WTC11 (cell line): ENCODE measurements at regions not wholly inside any gene's neighbourhood (a gene's known extent, or its start where the extent isn't known, plus 50 kb on each side); places are given as distances from the start of the nearest gene placed in this dataset.

Experiments used
- ATAC-seq: fragments of 200-7000 bp; cut with Tn5 transposase; 2 replicates; pipeline ENCODE4 v1.10.0; 2021; ENCODE audit warnings: mild to moderate bottlenecking, moderate library complexity
- CTCF ChIA-PET: fragments of 300-600 bp; sonication (Branson Sonifier 250); formaldehyde crosslinking; loops from one replicate; lab custom pipeline; 2021; ENCODE audit warnings: antibody characterized with exemption; lab: Charles Lee
- POLR2A ChIA-PET: fragments of 350-600 bp; sonication (Branson Sonifier 250); formaldehyde crosslinking; loops from one replicate; lab custom pipeline; 2021; ENCODE audit warnings: antibody characterized with exemption; lab: Charles Lee
- DNase-seq: peaks from one replicate; pipeline ENCODE4 v3.0.0; 2021; ENCODE audit warnings: low spot score
- H3K27ac Mint-ChIP-seq: 2 replicates; pipeline ENCODE4 v1.8.0; 2021; ENCODE audit warnings: mixed read lengths
- H3K27me3 Mint-ChIP-seq: 2 replicates; pipeline ENCODE4 v1.8.0; 2021; ENCODE audit warnings: low read depth, mild to moderate bottlenecking, moderate library complexity, mixed read lengths
- H3K36me3 Mint-ChIP-seq: 2 replicates; pipeline ENCODE4 v1.8.0; 2021; ENCODE audit warnings: mixed read lengths
- H3K4me1 Mint-ChIP-seq: 2 replicates; pipeline ENCODE4 v1.8.0; 2022; ENCODE audit warnings: mixed read lengths
- H3K4me3 Mint-ChIP-seq: 2 replicates; pipeline ENCODE4 v1.8.0; 2021; ENCODE audit warnings: mild to moderate bottlenecking, moderate library complexity, mixed read lengths
- H3K9me3 Mint-ChIP-seq: 2 replicates; pipeline ENCODE4 v1.8.0; 2021; ENCODE audit warnings: mixed read lengths
- E2F1 ChIP-seq: sonication (generic); formaldehyde crosslinking; IDR thresholded peaks from 2 replicates; pipeline ENCODE4 v1.8.0; 2022; ENCODE audit warnings: mild to moderate bottlenecking, missing genetic modification reagents
- ESRRA ChIP-seq: sonication (generic); formaldehyde crosslinking; IDR thresholded peaks from 2 replicates; pipeline ENCODE4 v1.8.1; 2022; ENCODE audit warnings: mild to moderate bottlenecking, missing genetic modification reagents, borderline replicate concordance
- ETV6 ChIP-seq: sonication (generic); formaldehyde crosslinking; IDR thresholded peaks from 2 replicates; pipeline ENCODE4 v1.8.1; 2022; ENCODE audit warnings: mild to moderate bottlenecking, missing genetic modification reagents
- HMGXB4 ChIP-seq: sonication (generic); formaldehyde crosslinking; IDR thresholded peaks from 2 replicates; pipeline ENCODE4 v1.8.1; 2023; ENCODE audit warnings: mild to moderate bottlenecking, moderate library complexity, missing genetic modification reagents
- IRF2 ChIP-seq: sonication (generic); formaldehyde crosslinking; IDR thresholded peaks from 2 replicates; pipeline ENCODE4 v1.8.0; 2022; ENCODE audit warnings: low read depth, missing genetic modification reagents, borderline replicate concordance
- NFATC4 ChIP-seq: fragments of 250-450 bp; sonication (Bioruptor Pico); IDR thresholded peaks from 2 replicates; pipeline ENCODE4 v1.9.0; 2021; ENCODE audit warnings: mild to moderate bottlenecking
- NR2C2 ChIP-seq: sonication (generic); formaldehyde crosslinking; IDR thresholded peaks from 2 replicates; pipeline ENCODE4 v1.8.0; 2022; ENCODE audit warnings: mild to moderate bottlenecking, missing genetic modification reagents
- OVOL2 ChIP-seq: fragments of 250-450 bp; sonication (Bioruptor Pico); IDR thresholded peaks from 2 replicates; pipeline ENCODE4 v1.9.0; 2021; ENCODE audit warnings: mild to moderate bottlenecking, borderline replicate concordance
- PRDM15 ChIP-seq: sonication (generic); formaldehyde crosslinking; IDR thresholded peaks from 2 replicates; pipeline ENCODE4 v1.8.0; 2022; ENCODE audit warnings: missing genetic modification reagents
- USF2 ChIP-seq: sonication (generic); formaldehyde crosslinking; IDR thresholded peaks from 2 replicates; pipeline ENCODE4 v1.8.1; 2023; ENCODE audit warnings: mild to moderate bottlenecking, missing genetic modification reagents, moderate library complexity
- ZBTB21 ChIP-seq: sonication (generic); formaldehyde crosslinking; IDR thresholded peaks from 2 replicates; pipeline ENCODE4 v1.8.1; 2023; ENCODE audit warnings: mild to moderate bottlenecking, missing genetic modification reagents, borderline replicate concordance
- ZNF121 ChIP-seq: sonication (generic); formaldehyde crosslinking; IDR thresholded peaks from 2 replicates; pipeline ENCODE4 v1.8.0; 2023; ENCODE audit warnings: missing genetic modification reagents
- ZNF263 ChIP-seq: sonication (generic); formaldehyde crosslinking; IDR thresholded peaks from 2 replicates; pipeline ENCODE4 v1.8.1; 2022; ENCODE audit warnings: low read depth, mild to moderate bottlenecking, moderate library complexity, missing genetic modification reagents
- ZNF532 ChIP-seq: fragments of 250-450 bp; sonication (Bioruptor Pico); IDR thresholded peaks from 2 replicates; pipeline ENCODE4 v1.9.0; 2021; ENCODE audit warnings: mild to moderate bottlenecking, borderline replicate concordance

- TF ChIP-seq PRDM15 (CRISPR knock-in tag) (no peak), HMGXB4 (CRISPR knock-in tag) (no peak)
Observed at GRCh38 chr11:29268733-29269132, 748.1 kb downstream of the KCNA4 start (continued).

- Mint-ChIP-seq H3K4me3 (no peak overlapping the region), H3K4me1 (no peaks in the 10 kb centered on the region), H3K27ac (no peak overlapping the region), H3K36me3 (no peaks in the 10 kb centered on the region), H3K9me3 (no peaks in the 10 kb centered on the region), H3K27me3 (no peaks in the 10 kb centered on the region; the same call in 1 of the 2 replicates)
- CTCF ChIA-PET = no interaction called here
- ATAC-seq (no peak), DNase-seq (no peak)
- POLR2A ChIA-PET = no interaction called here
- no peak for TF ChIP-seq ESRRA
- no peak for TF ChIP-seq ZNF121
- no peak for TF ChIP-seq NFATC4 (CRISPR knock-in tag)
- no peak for TF ChIP-seq NR2C2
- TF ChIP-seq USF2 (CRISPR knock-in tag) = no peak
Observed at GRCh38 chr11:29265792-29266191, 751.0 kb downstream of the KCNA4 start.

GRCh38 chr11:29265381-29265780 is 751.4 kb downstream of the KCNA4 start:
- CTCF ChIA-PET = no interaction called here

More at GRCh38 chr11:29265381-29265780, 751.4 kb downstream of the KCNA4 start:
- no peaks in the 10 kb centered on the region for H3K4me1 Mint-ChIP-seq
- no peak for TF ChIP-seq ZNF263 (CRISPR knock-in tag)
- TF ChIP-seq ETV6 (CRISPR knock-in tag) = no peak
- no peak for TF ChIP-seq OVOL2 (CRISPR knock-in tag)
- no peak for TF ChIP-seq IRF2 (CRISPR knock-in tag)
- TF ChIP-seq ZBTB21 (CRISPR knock-in tag) = no peak
- no peak for TF ChIP-seq PRDM15 (CRISPR knock-in tag)
- TF ChIP-seq ZNF532 (CRISPR knock-in tag) = no peak
- TF ChIP-seq E2F1 (CRISPR knock-in tag) = no peak
- H3K9me3 Mint-ChIP-seq = no peaks in the 10 kb centered on the region
- POLR2A ChIA-PET = no interaction called here
- no peaks in the 10 kb centered on the region for H3K36me3 Mint-ChIP-seq
- H3K4me3 Mint-ChIP-seq = no peak overlapping the region
- H3K27me3 Mint-ChIP-seq = no peaks in the 10 kb centered on the region; the same call in 1 of the 2 replicates
- ATAC-seq (no peak), DNase-seq (no peak)
- H3K27ac Mint-ChIP-seq = no peak overlapping the region
